Calu3 (cell line): ENCODE measurements at regions not wholly inside any gene's neighbourhood (a gene's known extent, or its start where the extent isn't known, plus 50 kb on each side); places are given as distances from the start of the nearest gene placed in this dataset.

Experiments
- BruUV-seq: library from RNA; stranded (reverse); fragments of 400-500 nt; replicated peaks from 2 replicates; lab custom pipeline; 2021; lab: Mats Ljungman, UMichigan
- CTCF ChIA-PET: fragments of 300-600 bp; sonication (Branson Sonifier 250); formaldehyde crosslinking; loops from one replicate; lab custom pipeline; 2022; ENCODE audit warnings: antibody characterized with exemption; lab: Charles Lee
- DNase-seq: peaks from one replicate; pipeline ENCODE4 v3.0.0; 2022
- H3K27ac Mint-ChIP-seq: one replicate; pipeline ENCODE4 v1.8.0; 2022; ENCODE audit warnings: mixed read lengths; ENCODE audit not compliant: unreplicated experiment
- H3K27me3 Mint-ChIP-seq: one replicate; pipeline ENCODE4 v1.8.0; 2022; ENCODE audit warnings: mixed read lengths; ENCODE audit not compliant: unreplicated experiment
- H3K36me3 Mint-ChIP-seq: one replicate; pipeline ENCODE4 v1.8.0; 2022; ENCODE audit warnings: mild to moderate bottlenecking, moderate library complexity, mixed read lengths; ENCODE audit not compliant: insufficient read depth, unreplicated experiment
- H3K4me1 Mint-ChIP-seq: one replicate; pipeline ENCODE4 v1.8.0; 2022; ENCODE audit warnings: mild to moderate bottlenecking, low read depth, mixed read lengths; ENCODE audit not compliant: unreplicated experiment
- H3K4me3 Mint-ChIP-seq: one replicate; pipeline ENCODE4 v1.8.0; 2022; ENCODE audit warnings: mild to moderate bottlenecking, low read depth, moderate library complexity, mixed read lengths; ENCODE audit not compliant: unreplicated experiment
- H3K9me3 Mint-ChIP-seq: one replicate; pipeline ENCODE4 v1.8.0; 2022; ENCODE audit warnings: low read depth, mixed read lengths; ENCODE audit not compliant: unreplicated experiment
- CTCF ChIP-seq: fragments of 200-600 bp; IDR thresholded peaks from one replicate; pipeline ENCODE4 v1.8.0; 2022; ENCODE audit warnings: antibody characterized with exemption; ENCODE audit not compliant: unreplicated experiment
- intact Hi-C: fragments of 100-400 bp; cut with micrococcal nuclease; formaldehyde crosslinking; loops from one replicate; pipeline ENCODE4 v1.10.0; 2022; ENCODE audit not compliant: unreplicated experiment

GRCh38 chr14:97846156-97846555 is 1049.0 kb downstream of the VRK1 start:
- H3K36me3 Mint-ChIP-seq = no peaks in the 10 kb centered on the region
- BruUV-seq = no TSS peak
- CTCF ChIA-PET = no interaction called here
- peaks cover 11% of the 10 kb centered on the region for H3K9me3 Mint-ChIP-seq
- no peak for DNase-seq
- intact Hi-C loops = no loop called here
- no peaks in the 10 kb centered on the region for H3K27me3 Mint-ChIP-seq
- TF ChIP-seq CTCF = no peak
- no peak overlapping the region for H3K27ac Mint-ChIP-seq
- no peak overlapping the region for H3K4me3 Mint-ChIP-seq
- no peaks in the 10 kb centered on the region for H3K4me1 Mint-ChIP-seq

- intact Hi-C loops = no loop called here
- CTCF ChIA-PET = no interaction called here
- BruUV-seq = no TSS peak
- Mint-ChIP-seq H3K4me1 (no peaks in the 10 kb centered on the region), H3K9me3 (peaks cover 11% of the 10 kb centered on the region), H3K27me3 (no peaks in the 10 kb centered on the region), H3K36me3 (no peaks in the 10 kb centered on the region), H3K27ac (no peak overlapping the region), H3K4me3 (no peak overlapping the region)
- TF ChIP-seq CTCF = no peak
- no peak for DNase-seq
Observed at GRCh38 chr14:97848317-97848980, 1051.3 kb downstream of the VRK1 start.

- Mint-ChIP-seq H3K27me3 (no peaks in the 10 kb centered on the region), H3K4me1 (no peaks in the 10 kb centered on the region), H3K27ac (no peak overlapping the region), H3K36me3 (no peaks in the 10 kb centered on the region), H3K9me3 (peaks cover 15% of the 10 kb centered on the region), H3K4me3 (no peak overlapping the region)
- DNase-seq = no peak
- CTCF ChIA-PET = no interaction called here
- intact Hi-C loops = no loop called here
- BruUV-seq = no TSS peak
- no peak for TF ChIP-seq CTCF
Observed at GRCh38 chr14:97850466-97850865, 1053.3 kb downstream of the VRK1 start.

GRCh38 chr14:97850886-97851285 is 1053.7 kb downstream of the VRK1 start:
- no peaks in the 10 kb centered on the region for H3K36me3 Mint-ChIP-seq
- DNase-seq = no peak
- H3K27me3 Mint-ChIP-seq = no peaks in the 10 kb centered on the region
- intact Hi-C loops = no loop called here
- H3K27ac Mint-ChIP-seq = no peak overlapping the region
- CTCF ChIA-PET = no interaction called here
- H3K4me3 Mint-ChIP-seq = no peak overlapping the region
- no peak for TF ChIP-seq CTCF
- BruUV-seq = no TSS peak
- peaks cover 15% of the 10 kb centered on the region for H3K9me3 Mint-ChIP-seq
- no peaks in the 10 kb centered on the region for H3K4me1 Mint-ChIP-seq
